ENCODE measurements at regions not wholly inside any gene's neighbourhood (a gene's known extent, or its start where the extent isn't known, plus 50 kb on each side); places are given as distances from the start of the nearest gene placed in this dataset.

GRCh38 chr4:43932448-43932847 is 516.2 kb downstream of the KCTD8 start:
- no peak overlapping the region for H3K23ac ChIP-seq (ENCODE audit: low read length)
- H3K27me3 ChIP-seq (ENCODE audit: insufficient read depth, low read length) = no peaks in the 10 kb centered on the region
- no peak overlapping the region for H3K4ac ChIP-seq (ENCODE audit: low read depth, low read length)
- no peak overlapping the region for H4K91ac ChIP-seq (ENCODE audit: low read depth, low read length)
- H3K27ac ChIP-seq (ENCODE audit: low read depth, low read length) = no peak overlapping the region
- H3K9me3 ChIP-seq (ENCODE audit: insufficient read depth, low read depth, low read length) = no peaks in the 10 kb centered on the region
- no peaks in the 10 kb centered on the region for H3K4me1 ChIP-seq (ENCODE audit: control insufficient read depth in 1 of 2, insufficient read depth in 2 of 2, low read length in 2 of 2)
- no peak overlapping the region for H4K8ac ChIP-seq (ENCODE audit: low read depth, low read length)
- no peak overlapping the region for H2BK5ac ChIP-seq (ENCODE audit: low read depth, low read length, poor library complexity)
- no peak overlapping the region for H2AK5ac ChIP-seq (ENCODE audit: low read length)
- no peak overlapping the region for H2BK12ac ChIP-seq (ENCODE audit: low read length)
- no peaks in the 10 kb centered on the region for H3K79me2 ChIP-seq (ENCODE audit: control insufficient read depth, insufficient read depth, low read length, poor library complexity)
- no peak overlapping the region for H3K9ac ChIP-seq (ENCODE audit: low read length)
- H4K12ac ChIP-seq (ENCODE audit: low read depth, low read length) = no peak overlapping the region
- H3K4me3 ChIP-seq (ENCODE audit: low read depth, low read length) = no peak overlapping the region
- no peak overlapping the region for H3K4me2 ChIP-seq (ENCODE audit: low read length)
- no peaks in the 10 kb centered on the region for H3K79me1 ChIP-seq (ENCODE audit: low read length)
- H3K14ac ChIP-seq (ENCODE audit: low read length) = no peak overlapping the region
- H3K18ac ChIP-seq (ENCODE audit: low read length) = no peak overlapping the region
- H2BK120ac ChIP-seq (ENCODE audit: insufficient read depth, low read length, poor library complexity) = no peak overlapping the region
- no peaks in the 10 kb centered on the region for H3K36me3 ChIP-seq (ENCODE audit: control insufficient read depth in 1 of 2, insufficient read depth in 2 of 2, low read length in 2 of 2)
- H2AFZ ChIP-seq (ENCODE audit: insufficient read depth, low read length, poor library complexity) = no peak overlapping the region
- DNase-seq = no peak
- WGBS (ENCODE audit: extremely low coverage, insufficient coverage, insufficient read length) = no CpG with 5 or more reads among the region's 2 CpGs

GRCh38 chr4:43943998-43944397 is 504.6 kb downstream of the KCTD8 start:
- H3K36me3 ChIP-seq (ENCODE audit: control insufficient read depth in 1 of 2, insufficient read depth in 2 of 2, low read length in 2 of 2) = no peaks in the 10 kb centered on the region
- H2AFZ ChIP-seq (ENCODE audit: insufficient read depth, low read length, poor library complexity) = no peak overlapping the region
- H4K91ac ChIP-seq (ENCODE audit: low read depth, low read length) = no peak overlapping the region
- H3K14ac ChIP-seq (ENCODE audit: low read length) = no peak overlapping the region
- no peaks in the 10 kb centered on the region for H3K9me3 ChIP-seq (ENCODE audit: insufficient read depth, low read depth, low read length)
- no peak overlapping the region for H3K4ac ChIP-seq (ENCODE audit: low read depth, low read length)
- H2AK5ac ChIP-seq (ENCODE audit: low read length) = no peak overlapping the region
- no peak overlapping the region for H3K9ac ChIP-seq (ENCODE audit: low read length)
- no peaks in the 10 kb centered on the region for H3K27me3 ChIP-seq (ENCODE audit: insufficient read depth, low read length)
- no peak overlapping the region for H3K4me3 ChIP-seq (ENCODE audit: low read depth, low read length)
- no peak overlapping the region for H2BK5ac ChIP-seq (ENCODE audit: low read depth, low read length, poor library complexity)
- no peaks in the 10 kb centered on the region for H3K4me1 ChIP-seq (ENCODE audit: control insufficient read depth in 1 of 2, insufficient read depth in 2 of 2, low read length in 2 of 2)
- no peaks in the 10 kb centered on the region for H3K79me1 ChIP-seq (ENCODE audit: low read length)
- H3K79me2 ChIP-seq (ENCODE audit: control insufficient read depth, insufficient read depth, low read length, poor library complexity) = no peaks in the 10 kb centered on the region
- no peak overlapping the region for H2BK12ac ChIP-seq (ENCODE audit: low read length)
- no peak overlapping the region for H3K27ac ChIP-seq (ENCODE audit: low read depth, low read length)
- no peak overlapping the region for H4K8ac ChIP-seq (ENCODE audit: low read depth, low read length)
- H3K23ac ChIP-seq (ENCODE audit: low read length) = no peak overlapping the region
- DNase-seq = no peak
- H3K4me2 ChIP-seq (ENCODE audit: low read length) = no peak overlapping the region
- no peak overlapping the region for H2BK120ac ChIP-seq (ENCODE audit: insufficient read depth, low read length, poor library complexity)
- no peak overlapping the region for H3K18ac ChIP-seq (ENCODE audit: low read length)
- no peak overlapping the region for H4K12ac ChIP-seq (ENCODE audit: low read depth, low read length)
- WGBS (ENCODE audit: extremely low coverage, insufficient coverage, insufficient read length) = no CpG with 5 or more reads among the region's 1 CpG

- H2AK5ac ChIP-seq (ENCODE audit: low read length) = no peak overlapping the region
- no peaks in the 10 kb centered on the region for H3K9me3 ChIP-seq (ENCODE audit: insufficient read depth, low read depth, low read length)
- H3K4me1 ChIP-seq (ENCODE audit: control insufficient read depth in 1 of 2, insufficient read depth in 2 of 2, low read length in 2 of 2) = no peaks in the 10 kb centered on the region
- H4K8ac ChIP-seq (ENCODE audit: low read depth, low read length) = no peak overlapping the region
- H3K27me3 ChIP-seq (ENCODE audit: insufficient read depth, low read length) = no peaks in the 10 kb centered on the region
- no peaks in the 10 kb centered on the region for H3K79me1 ChIP-seq (ENCODE audit: low read length)
- WGBS (ENCODE audit: extremely low coverage, insufficient coverage, insufficient read length) = no CpG with 5 or more reads among the region's 1 CpG
- no peak overlapping the region for H3K23ac ChIP-seq (ENCODE audit: low read length)
- no peak overlapping the region for H3K14ac ChIP-seq (ENCODE audit: low read length)
- no peak overlapping the region for H2BK5ac ChIP-seq (ENCODE audit: low read depth, low read length, poor library complexity)
- no peak overlapping the region for H3K18ac ChIP-seq (ENCODE audit: low read length)
- no peak overlapping the region for H2BK120ac ChIP-seq (ENCODE audit: insufficient read depth, low read length, poor library complexity)
- no peak for DNase-seq
- no peak overlapping the region for H3K4me2 ChIP-seq (ENCODE audit: low read length)
- H4K91ac ChIP-seq (ENCODE audit: low read depth, low read length) = no peak overlapping the region
- H3K27ac ChIP-seq (ENCODE audit: low read depth, low read length) = no peak overlapping the region
- H2AFZ ChIP-seq (ENCODE audit: insufficient read depth, low read length, poor library complexity) = no peak overlapping the region
- no peak overlapping the region for H3K9ac ChIP-seq (ENCODE audit: low read length)
- no peak overlapping the region for H3K4ac ChIP-seq (ENCODE audit: low read depth, low read length)
- no peaks in the 10 kb centered on the region for H3K36me3 ChIP-seq (ENCODE audit: control insufficient read depth in 1 of 2, insufficient read depth in 2 of 2, low read length in 2 of 2)
- no peak overlapping the region for H4K12ac ChIP-seq (ENCODE audit: low read depth, low read length)
- no peak overlapping the region for H3K4me3 ChIP-seq (ENCODE audit: low read depth, low read length)
- H3K79me2 ChIP-seq (ENCODE audit: control insufficient read depth, insufficient read depth, low read length, poor library complexity) = no peaks in the 10 kb centered on the region
- H2BK12ac ChIP-seq (ENCODE audit: low read length) = no peak overlapping the region
These were observed 488.6 kb downstream of the KCTD8 start for GRCh38 chr4:43959976-43960375.

DNA sequence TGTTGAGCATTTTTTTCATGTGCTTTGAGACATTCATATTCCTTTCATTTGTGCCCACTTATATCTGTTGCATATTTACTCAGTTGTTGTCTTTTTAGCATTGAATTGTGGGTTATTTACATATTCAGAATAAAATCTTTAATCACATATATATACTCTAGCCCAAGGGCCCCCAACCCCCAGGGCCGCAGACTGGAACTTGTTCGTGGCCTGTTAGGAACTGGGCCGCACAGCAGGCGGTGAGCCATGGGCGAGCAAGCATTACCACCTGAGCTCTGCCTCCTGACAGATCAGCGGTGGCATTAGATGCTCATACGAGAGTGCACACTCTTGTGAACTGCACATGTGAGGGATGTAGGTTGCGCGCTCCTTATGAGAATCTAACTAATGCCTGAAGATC is 480.6 kb downstream of the KCTD8 start:
- Histone ChIP-seq H4K8ac (ENCODE audit: low read depth, low read length) (no peak overlapping the region), H4K91ac (ENCODE audit: low read depth, low read length) (no peak overlapping the region), H3K79me2 (ENCODE audit: control insufficient read depth, insufficient read depth, low read length, poor library complexity) (no peaks in the 10 kb centered on the region), H3K18ac (ENCODE audit: low read length) (no peak overlapping the region), H3K27me3 (ENCODE audit: insufficient read depth, low read length) (no peaks in the 10 kb centered on the region), H3K4ac (ENCODE audit: low read depth, low read length) (no peak overlapping the region), H2BK5ac (ENCODE audit: low read depth, low read length, poor library complexity) (no peak overlapping the region), H2BK12ac (ENCODE audit: low read length) (no peak overlapping the region), H3K4me2 (ENCODE audit: low read length) (no peak overlapping the region), H2AFZ (ENCODE audit: insufficient read depth, low read length, poor library complexity) (no peak overlapping the region), H3K79me1 (ENCODE audit: low read length) (no peaks in the 10 kb centered on the region), H3K27ac (ENCODE audit: low read depth, low read length) (no peak overlapping the region), H3K9ac (ENCODE audit: low read length) (no peak overlapping the region), H4K12ac (ENCODE audit: low read depth, low read length) (no peak overlapping the region), H3K36me3 (ENCODE audit: control insufficient read depth in 1 of 2, insufficient read depth in 2 of 2, low read length in 2 of 2) (no peaks in the 10 kb centered on the region), H2AK5ac (ENCODE audit: low read length) (no peak overlapping the region), H3K4me3 (ENCODE audit: low read depth, low read length) (no peak overlapping the region), H3K14ac (ENCODE audit: low read length) (no peak overlapping the region), H3K4me1 (ENCODE audit: control insufficient read depth in 1 of 2, insufficient read depth in 2 of 2, low read length in 2 of 2) (no peaks in the 10 kb centered on the region), H2BK120ac (ENCODE audit: insufficient read depth, low read length, poor library complexity) (no peak overlapping the region), H3K23ac (ENCODE audit: low read length) (no peak overlapping the region), H3K9me3 (ENCODE audit: insufficient read depth, low read depth, low read length) (no peaks in the 10 kb centered on the region)
- no CpG with 5 or more reads among the region's 9 CpGs for WGBS (ENCODE audit: extremely low coverage, insufficient coverage, insufficient read length)
- no peak for DNase-seq

Data from trophoblast cell (in vitro differentiated cells and primary cell).